CD14-positive monocyte (primary cell): ENCODE measurements at regions not wholly inside any gene's neighbourhood (a gene's known extent, or its start where the extent isn't known, plus 50 kb on each side); places are given as distances from the start of the nearest gene placed in this dataset.

ENCODE experiments used
- DNase-seq, 3 donors: peaks; one replicate each; pipeline ENCODE4 v3.0.0-alpha.2; 2011 to 2022
- H2AFZ ChIP-seq: 2 replicates; pipeline ENCODE4 v1.6.0; 2012; ENCODE audit warnings: mild to moderate bottlenecking, low read depth, low read length, inconsistent platforms; ENCODE audit not compliant: insufficient read depth, poor library complexity, severe bottlenecking
- H3K27ac ChIP-seq, 2 donors: 1 replicate in 1 of 2; 2 replicates in 1 of 2; pipeline ENCODE4 v1.5.1; 2012 to 2013; ENCODE audit warnings: low read length in 2 of 2, control low read depth in 1 of 2, inconsistent platforms in 1 of 2, low read depth in 1 of 2, mild to moderate bottlenecking in 1 of 2
- H3K27me3 ChIP-seq, 2 donors: one replicate each; pipeline versions ENCODE4 v1.6.0 to v1.6.1; 2011 to 2013; ENCODE audit warnings: low read length in 2 of 2; ENCODE audit not compliant: control insufficient read depth in 2 of 2, insufficient read depth in 2 of 2
- H3K36me3 ChIP-seq, 2 donors: replicated peaks in 1 of 2; 1 replicate in 1 of 2; 2 replicates in 1 of 2; pipeline versions ENCODE4 v1.5.1 to v1.6.1; 2012 to 2013; ENCODE audit warnings: low read length in 2 of 2, control low read depth in 1 of 2, inconsistent platforms in 1 of 2, mild to moderate bottlenecking in 1 of 2; ENCODE audit not compliant: insufficient read depth in 2 of 2, control insufficient read depth in 1 of 2
- H3K4me1 ChIP-seq, 2 donors: 1 replicate in 1 of 2; 2 replicates in 1 of 2; pipeline versions ENCODE4 v1.5.1 to v1.6.1; 2012 to 2013; ENCODE audit warnings: low read length in 2 of 2, control low read depth in 1 of 2, inconsistent platforms in 1 of 2, mild to moderate bottlenecking in 1 of 2, moderate library complexity in 1 of 2; ENCODE audit not compliant: insufficient read depth in 2 of 2, control insufficient read depth in 1 of 2
- H3K4me2 ChIP-seq: replicated peaks from 2 replicates; pipeline ENCODE3; 2012; ENCODE audit warnings: low read length, moderate library complexity, mild to moderate bottlenecking; ENCODE audit not compliant: poor library complexity, severe bottlenecking; ENCODE audit errors: extremely low read depth
- H3K4me3 ChIP-seq, 3 experiments: fragments of 200-600 bp in 1 of 3; sonication (generic) in 1 of 3; replicated peaks in 1 of 3; 1 replicate in 2 of 3; 2 replicates in 1 of 3; pipeline ENCODE4 v1.5.1; 2011 to 2013; ENCODE audit warnings: low read length in 3 of 3, mild to moderate bottlenecking in 3 of 3, control low read depth in 2 of 3, low read depth in 2 of 3, inconsistent platforms in 1 of 3, moderate library complexity in 1 of 3
- H3K79me2 ChIP-seq: 2 replicates; pipeline ENCODE4 v1.6.0; 2012; ENCODE audit warnings: mild to moderate bottlenecking, control low read depth, inconsistent platforms, low read length, moderate library complexity; ENCODE audit not compliant: insufficient read depth
- H3K9ac ChIP-seq: 2 replicates; pipeline ENCODE4 v1.6.0; 2017; ENCODE audit warnings: low read length, mild to moderate bottlenecking; ENCODE audit not compliant: insufficient read depth, poor library complexity, severe bottlenecking
- H3K9me3 ChIP-seq, 2 donors: replicated peaks in 1 of 2; 1 replicate in 1 of 2; 2 replicates in 1 of 2; pipeline versions ENCODE4 v1.5.1 to v1.6.1; 2012 to 2013; ENCODE audit warnings: low read length in 2 of 2, control low read depth in 1 of 2; ENCODE audit not compliant: control insufficient read depth in 1 of 2, insufficient read depth in 1 of 2
- H4K20me1 ChIP-seq: 2 replicates; pipeline ENCODE4 v1.6.0; 2012; ENCODE audit warnings: mild to moderate bottlenecking, low read length, control low read depth, moderate library complexity; ENCODE audit not compliant: insufficient read depth
- H3K27ac Mint-ChIP-seq, 7 donors: one replicate each; pipeline ENCODE4 v1.8.0; 2020; ENCODE audit warnings: mild to moderate bottlenecking in 7 of 7, mixed read lengths in 7 of 7, moderate library complexity in 6 of 7, inconsistent platforms in 2 of 7
- H3K27me3 Mint-ChIP-seq, 3 donors: one replicate each; pipeline ENCODE4 v1.8.0; 2021 to 2022; ENCODE audit warnings: low read depth in 3 of 3, mild to moderate bottlenecking in 3 of 3, mixed read lengths in 3 of 3, moderate library complexity in 3 of 3, inconsistent platforms in 1 of 3
- H3K36me3 Mint-ChIP-seq, 2 donors: one replicate each; pipeline ENCODE4 v1.8.0; 2020; ENCODE audit warnings: mixed read lengths in 2 of 2, inconsistent platforms in 1 of 2, mild to moderate bottlenecking in 1 of 2
- H3K4me1 Mint-ChIP-seq: one replicate; pipeline ENCODE4 v1.8.0; 2020; ENCODE audit warnings: mild to moderate bottlenecking, mixed read lengths
- H3K4me3 Mint-ChIP-seq, 2 donors: one replicate each; pipeline ENCODE4 v1.8.0; 2020; ENCODE audit warnings: mild to moderate bottlenecking in 2 of 2, mixed read lengths in 2 of 2, moderate library complexity in 1 of 2
- H3K9me3 Mint-ChIP-seq, 7 donors: one replicate each; pipeline ENCODE4 v1.8.0; 2020 to 2022; ENCODE audit warnings: mixed read lengths in 7 of 7, mild to moderate bottlenecking in 6 of 7, moderate library complexity in 6 of 7, inconsistent platforms in 2 of 7
- CTCF ChIP-seq: fragments of 200-600 bp; IDR thresholded peaks from one replicate; pipeline ENCODE4 v1.8.0; 2022; ENCODE audit warnings: antibody characterized with exemption, mild to moderate bottlenecking
- WGBS: methylation state at CpG from one replicate; pipeline ENCODE4 v1.1.5; 2013; ENCODE audit warnings: missing lambda C conversion rate; ENCODE audit not compliant: insufficient coverage; 5-methylcytosine and 5-hydroxymethylcytosine counted together
- intact Hi-C, 2 donors: fragments of 100-400 bp; cut with micrococcal nuclease; formaldehyde crosslinking; loops; one replicate each; pipeline versions ENCODE4 v1.15.0 to v1.15.1; 2023

- H3K9me3 Mint-ChIP-seq: peaks cover 7 to 56% (median 35%) of the 10 kb centered on the region in 7 donors
- H3K27me3 Mint-ChIP-seq: peaks cover 0 to 1% (median 1%) of the 10 kb centered on the region in 3 donors
- Histone ChIP-seq H3K4me1 (no peaks in the 10 kb centered on the region), H3K9me3 (peaks cover 37 to 54% of the 10 kb centered on the region in 2 donors), H3K9ac (no peak overlapping the region), H3K36me3 (no peaks in the 10 kb centered on the region), H3K79me2 (no peaks in the 10 kb centered on the region), H2AFZ (no peak overlapping the region), H3K27me3 (no peaks in the 10 kb centered on the region), H3K4me2 (no peak overlapping the region), H3K27ac (no peak overlapping the region), H4K20me1 (no peaks in the 10 kb centered on the region), H3K4me3 (no peak overlapping the region)
- no peak overlapping the region for H3K4me3 Mint-ChIP-seq
- intact Hi-C loops: no loop called here
- no peak for TF ChIP-seq CTCF
- H3K36me3 Mint-ChIP-seq: no peaks in the 10 kb centered on the region
- no peak overlapping the region for H3K27ac Mint-ChIP-seq
- 51% methylated on average over 3 of the region's 3 CpGs for WGBS
- no peak for DNase-seq
- no peaks in the 10 kb centered on the region for H3K4me1 Mint-ChIP-seq
Measured at GRCh38 chr13:19085258-19085657, 96.4 kb downstream of the TUBA3C start.

- Histone ChIP-seq H4K20me1 (no peaks in the 10 kb centered on the region), H3K9me3 (peaks cover 25 to 36% of the 10 kb centered on the region in 2 donors), H3K27ac (no peak overlapping the region), H2AFZ (no peak overlapping the region), H3K36me3 (no peaks in the 10 kb centered on the region), H3K9ac (no peak overlapping the region), H3K27me3 (no peaks in the 10 kb centered on the region), H3K4me1 (no peaks in the 10 kb centered on the region), H3K4me3 (no peak overlapping the region), H3K79me2 (no peaks in the 10 kb centered on the region), H3K4me2 (no peak overlapping the region)
- Mint-ChIP-seq H3K4me3 (no peak overlapping the region), H3K4me1 (no peaks in the 10 kb centered on the region), H3K36me3 (no peaks in the 10 kb centered on the region), H3K27me3 (peaks cover 0 to 1% (median 1%) of the 10 kb centered on the region in 3 donors), H3K9me3 (peaks cover 7 to 53% (median 25%) of the 10 kb centered on the region in 7 donors), H3K27ac (no peak overlapping the region)
- TF ChIP-seq CTCF: no peak
- intact Hi-C loops: no loop called here
- no CpG with 5 or more reads among the region's 3 CpGs for whole genome bisulfite sequencing
- no peak for DNase-seq
Measured at GRCh38 chr13:19083340-19083739, 98.3 kb downstream of the TUBA3C start.
